HCT116 (cell line): ENCODE measurements at regions not wholly inside any gene's neighbourhood (a gene's known extent, or its start where the extent isn't known, plus 50 kb on each side); places are given as distances from the start of the nearest gene placed in this dataset.

Experiments
- ATAC-seq: fragments of 200-7000 bp; cut with Tn5 transposase; 2 replicates; pipeline ENCODE4 v1.9.1; 2020; ENCODE audit warnings: mild to moderate bottlenecking, moderate library complexity
- BruUV-seq: library from RNA; stranded (reverse); fragments of 400-500 nt; replicated peaks from 2 replicates; lab custom pipeline; 2021; lab: Mats Ljungman, UMichigan
- CTCF ChIA-PET: fragments of 300-600 bp; sonication (Branson Sonifier 250); formaldehyde crosslinking; loops from one replicate; lab custom pipeline; 2021; ENCODE audit warnings: antibody characterized with exemption; lab: Charles Lee
- POLR2A ChIA-PET: fragments of 300-600, 350-600 bp; sonication (Branson Sonifier 250); formaldehyde crosslinking; loops from one replicate; lab custom pipeline; 2021; ENCODE audit warnings: antibody characterized with exemption; lab: Charles Lee
- RAD21 ChIA-PET, 2 experiments: fragments of 300-600 bp; sonication (Branson Sonifier 250); formaldehyde crosslinking; loops; one replicate each; lab custom pipeline; 2023; ENCODE audit warnings: low total read pairs in 2 of 2; ENCODE audit not compliant: uncharacterized antibody in 2 of 2, unreplicated experiment in 2 of 2, low non-redundant PET in 1 of 2; lab: Charles Lee
- DNase-seq: peaks from one replicate; pipeline ENCODE4 v3.0.0-alpha.2; 2010; ENCODE audit warnings: low read depth, low spot score
- H2AFZ ChIP-seq: fragments of 200-600 bp; shearing (Covaris generic), sonication (generic); 2 replicates; pipeline ENCODE4 v1.6.1; 2017; ENCODE audit warnings: low read depth, mixed run types, mixed read lengths, antibody characterized with exemption, low read length; ENCODE audit not compliant: poor library complexity, severe bottlenecking
- H3K27ac ChIP-seq: 2 replicates; pipeline ENCODE4 v1.5.1; 2012; ENCODE audit warnings: low read depth, low read length
- H3K27me3 ChIP-seq: fragments of 200-600 bp; sonication (generic); 2 replicates; pipeline ENCODE4 v1.6.1; 2016; ENCODE audit warnings: mixed run types, low read length, mixed read lengths; ENCODE audit not compliant: insufficient read depth
- H3K36me3 ChIP-seq, 2 experiments: fragments of 200-500 bp in 1 of 2; fragments of 200-600 bp in 1 of 2; sonication (Bioruptor generic) in 1 of 2; sonication (generic) in 1 of 2; 2 replicates each; pipeline versions ENCODE4 v1.5.1 to v1.6.1; 2014 to 2016; ENCODE audit warnings: low read length in 2 of 2, inconsistent platforms in 1 of 2, mixed read lengths in 1 of 2, mixed run types in 1 of 2; ENCODE audit not compliant: insufficient read depth in 2 of 2, control insufficient read depth in 1 of 2
- H3K4me1 ChIP-seq, 2 experiments: fragments of 200-600 bp in 1 of 2; sonication (generic) in 1 of 2; 2 replicates each; pipeline versions ENCODE4 v1.5.1 to v1.6.1; 2012 to 2017; ENCODE audit warnings: low read length in 2 of 2, inconsistent platforms in 1 of 2, mild to moderate bottlenecking in 1 of 2, mixed read lengths in 1 of 2, mixed run types in 1 of 2, moderate library complexity in 1 of 2; ENCODE audit not compliant: insufficient read depth in 2 of 2, control insufficient read depth in 1 of 2
- H3K4me2 ChIP-seq: fragments of 200-600 bp; sonication (generic); 2 replicates; pipeline ENCODE4 v1.6.1; 2017; ENCODE audit warnings: mixed run types, low read length, mixed read lengths
- H3K4me3 ChIP-seq, 2 experiments: fragments of 200-600 bp in 1 of 2; sonication (generic) in 1 of 2; replicated peaks in 1 of 2; 2 replicates each; pipeline ENCODE4 v1.5.1; 2011 to 2016; ENCODE audit warnings: low read length in 2 of 2, control low read depth in 1 of 2, low read depth in 1 of 2, mild to moderate bottlenecking in 1 of 2, mixed read lengths in 1 of 2, mixed run types in 1 of 2
- H3K79me2 ChIP-seq: fragments of 200-600 bp; sonication (generic); 2 replicates; pipeline ENCODE4 v1.6.1; 2017; ENCODE audit warnings: mild to moderate bottlenecking, mixed run types, low read length, moderate library complexity, mixed read lengths; ENCODE audit not compliant: insufficient read depth
- H3K9ac ChIP-seq: fragments of 200-600 bp; sonication (generic); 2 replicates; pipeline ENCODE4 v1.6.1; 2016; ENCODE audit warnings: low read length, mixed read lengths
- H3K9me2 ChIP-seq: fragments of 200-600 bp; sonication (generic), shearing (Covaris generic); 2 replicates; pipeline ENCODE4 v1.6.1; 2017; ENCODE audit warnings: mixed run types, mild to moderate bottlenecking, moderate library complexity; ENCODE audit not compliant: insufficient read depth
- H3K9me3 ChIP-seq, 2 experiments: fragments of 200-500 bp in 1 of 2; fragments of 200-600 bp in 1 of 2; sonication (Bioruptor generic) in 1 of 2; sonication (generic) in 1 of 2; 2 replicates each; pipeline ENCODE4 v1.6.1; 2014 to 2017; ENCODE audit warnings: low read length in 2 of 2, mixed read lengths in 2 of 2, inconsistent platforms in 1 of 2, low read depth in 1 of 2, mild to moderate bottlenecking in 1 of 2, mixed run types in 1 of 2, moderate library complexity in 1 of 2; ENCODE audit not compliant: control insufficient read depth in 1 of 2, insufficient read depth in 1 of 2
- H4K20me1 ChIP-seq: fragments of 200-600 bp; sonication (generic), shearing (Covaris generic); 2 replicates; pipeline ENCODE4 v1.6.1; 2017; ENCODE audit warnings: mixed run types, mild to moderate bottlenecking, moderate library complexity; ENCODE audit not compliant: insufficient read depth
- CBX3 ChIP-seq: IDR thresholded peaks from 2 replicates; pipeline ENCODE4 v1.6.1; 2012; ENCODE audit warnings: low read depth
- POLR2A ChIP-seq: IDR thresholded peaks from 2 replicates; pipeline ENCODE4 v1.7.0; 2011; ENCODE audit warnings: borderline replicate concordance; ENCODE audit not compliant: insufficient read depth, insufficient read length; ENCODE audit errors: extremely low read depth
- POLR2AphosphoS5 ChIP-seq: IDR thresholded peaks from 2 replicates; pipeline ENCODE4 v1.6.1; 2011; ENCODE audit warnings: mild to moderate bottlenecking, low read depth, low read length, moderate library complexity
- REST ChIP-seq: IDR thresholded peaks from 2 replicates; pipeline ENCODE4 v1.6.1; 2012; ENCODE audit warnings: low read depth
- SIN3A ChIP-seq: IDR thresholded peaks from 2 replicates; pipeline ENCODE4 v1.6.1; 2012; ENCODE audit warnings: low read depth
- TCF7L2 ChIP-seq: IDR thresholded peaks from 2 replicates; pipeline ENCODE4 v1.7.0; 2011; ENCODE audit warnings: borderline replicate concordance, inconsistent platforms; ENCODE audit not compliant: insufficient read depth, insufficient read length; ENCODE audit errors: extremely low read depth
- ZFX ChIP-seq: fragments of 450-650 bp; IDR thresholded peaks from 2 replicates; pipeline ENCODE4 v1.6.1; 2017
- ZNF274 ChIP-seq: fragments of 200-500 bp; sonication (Bioruptor generic); IDR thresholded peaks from 2 replicates; pipeline ENCODE4 v1.6.1; 2014; ENCODE audit warnings: mild to moderate bottlenecking, low read depth, low read length, inconsistent platforms
- intact Hi-C: fragments of 100-400 bp; cut with micrococcal nuclease; formaldehyde crosslinking; loops from 2 replicates; pipeline ENCODE4 v1.10.0; 2022
- TF ChIP-seq, protein P1 (sequence below): IDR thresholded peaks from 2 replicates; pipeline ENCODE4 v1.6.1; 2011; ENCODE audit warnings: mild to moderate bottlenecking, low read length, moderate library complexity; ENCODE audit not compliant: insufficient replicate concordance; ENCODE audit errors: extremely low read depth
- TF ChIP-seq, protein P2 (sequence below): IDR thresholded peaks from 2 replicates; pipeline ENCODE4 v1.6.1; 2012

GRCh38 chr6:119542037-119542436, 192.5 kb upstream of the MAN1A1 start:
- ChIA-PET POLR2A (no interaction called here), RAD21 (no interaction called here), CTCF (no interaction called here)
- BruUV-seq: no TSS peak
- Histone ChIP-seq H3K36me3 (no peaks in the 10 kb centered on the region), H2AFZ (no peak overlapping the region), H3K9me2 (no peaks in the 10 kb centered on the region), H3K27ac (no peak overlapping the region; the same call in 1 of the 2 replicates), H4K20me1 (no peaks in the 10 kb centered on the region), H3K4me1 (peaks cover 18 to 23% of the 10 kb centered on the region in 2 experiments), H3K27me3 (no peaks in the 10 kb centered on the region), H3K79me2 (no peaks in the 10 kb centered on the region), H3K4me2 (peak overlapping the region; percentile 55), H3K9me3 (no peaks in the 10 kb centered on the region), H3K9ac (no peak overlapping the region), H3K4me3 (no peak overlapping the region)
- no peak for TF ChIP-seq POLR2A
- DNase-seq (no peak), ATAC-seq (no peak)
- intact Hi-C loops: no loop called here

GRCh38 chr6:119541132-119541905, 191.8 kb upstream of the MAN1A1 start:
- Histone ChIP-seq H3K4me3 (no peak overlapping the region), H3K9me3 (no peaks in the 10 kb centered on the region), H3K79me2 (no peaks in the 10 kb centered on the region), H3K27me3 (no peaks in the 10 kb centered on the region), H3K27ac (peak overlapping the region; percentile 42; the same call in 1 of the 2 replicates), H2AFZ (no peak overlapping the region), H3K9me2 (no peaks in the 10 kb centered on the region), H3K9ac (no peak overlapping the region), H3K36me3 (no peaks in the 10 kb centered on the region), H3K4me1 (peaks cover 18 to 23% of the 10 kb centered on the region in 2 experiments), H4K20me1 (no peaks in the 10 kb centered on the region), H3K4me2 (peak overlapping the region; percentile 55)
- ATAC-seq (peak; percentile 90), DNase-seq (peak; percentile 88)
- ChIA-PET CTCF (no interaction called here), POLR2A (interaction anchor here (0.6 kb wide), 1 partner anchor 23 kb away, joined by 3 read pairs; no protein-coding TSS in a partner anchor), RAD21 (no interaction called here)
- BruUV-seq: no TSS peak
- intact Hi-C loops: no loop called here
- no peak for TF ChIP-seq ZFX
- TF ChIP-seq, protein P1, sequence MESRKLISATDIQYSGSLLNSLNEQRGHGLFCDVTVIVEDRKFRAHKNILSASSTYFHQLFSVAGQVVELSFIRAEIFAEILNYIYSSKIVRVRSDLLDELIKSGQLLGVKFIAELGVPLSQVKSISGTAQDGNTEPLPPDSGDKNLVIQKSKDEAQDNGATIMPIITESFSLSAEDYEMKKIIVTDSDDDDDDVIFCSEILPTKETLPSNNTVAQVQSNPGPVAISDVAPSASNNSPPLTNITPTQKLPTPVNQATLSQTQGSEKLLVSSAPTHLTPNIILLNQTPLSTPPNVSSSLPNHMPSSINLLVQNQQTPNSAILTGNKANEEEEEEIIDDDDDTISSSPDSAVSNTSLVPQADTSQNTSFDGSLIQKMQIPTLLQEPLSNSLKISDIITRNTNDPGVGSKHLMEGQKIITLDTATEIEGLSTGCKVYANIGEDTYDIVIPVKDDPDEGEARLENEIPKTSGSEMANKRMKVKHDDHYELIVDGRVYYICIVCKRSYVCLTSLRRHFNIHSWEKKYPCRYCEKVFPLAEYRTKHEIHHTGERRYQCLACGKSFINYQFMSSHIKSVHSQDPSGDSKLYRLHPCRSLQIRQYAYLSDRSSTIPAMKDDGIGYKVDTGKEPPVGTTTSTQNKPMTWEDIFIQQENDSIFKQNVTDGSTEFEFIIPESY: peak; percentile 54
- TF ChIP-seq REST: no peak
- peak; percentile 78; the same call in 1 of the 2 replicates for TF ChIP-seq SIN3A
- TF ChIP-seq CBX3: peak; percentile 93
- TF ChIP-seq, protein P2, sequence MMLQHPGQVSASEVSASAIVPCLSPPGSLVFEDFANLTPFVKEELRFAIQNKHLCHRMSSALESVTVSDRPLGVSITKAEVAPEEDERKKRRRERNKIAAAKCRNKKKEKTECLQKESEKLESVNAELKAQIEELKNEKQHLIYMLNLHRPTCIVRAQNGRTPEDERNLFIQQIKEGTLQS: no peak; the same call in 1 of the 2 replicates
- peak; percentile 70 for TF ChIP-seq POLR2AphosphoS5
- peak; percentile 28 for TF ChIP-seq TCF7L2
- no peak for TF ChIP-seq ZNF274
